Duodenal mucosa (tissue), 2 donors: ENCODE measurements at regions not wholly inside any gene's neighbourhood (a gene's known extent, or its start where the extent isn't known, plus 50 kb on each side); places are given as distances from the start of the nearest gene placed in this dataset.

Experiments used
- H3K27ac ChIP-seq: one replicate; pipeline ENCODE4 v1.7.0; 2013; ENCODE audit warnings: low read depth, low read length
- H3K27me3 ChIP-seq, 2 donors: one replicate each; pipeline ENCODE4 v1.7.0; 2013; ENCODE audit warnings: low read length in 2 of 2, control low read depth in 1 of 2; ENCODE audit not compliant: insufficient read depth in 2 of 2, control insufficient read depth in 1 of 2
- H3K36me3 ChIP-seq, 2 donors: one replicate each; pipeline ENCODE4 v1.7.0; 2013; ENCODE audit warnings: low read length in 2 of 2, control low read depth in 1 of 2; ENCODE audit not compliant: insufficient read depth in 2 of 2, control insufficient read depth in 1 of 2
- H3K4me1 ChIP-seq, 2 donors: one replicate each; pipeline ENCODE4 v1.7.0; 2013; ENCODE audit warnings: low read length in 2 of 2, control low read depth in 1 of 2; ENCODE audit not compliant: insufficient read depth in 2 of 2, control insufficient read depth in 1 of 2
- H3K4me3 ChIP-seq, 2 donors: one replicate each; pipeline ENCODE4 v1.7.0; 2013; ENCODE audit warnings: low read length in 2 of 2, low read depth in 1 of 2
- H3K9ac ChIP-seq, 2 donors: one replicate each; pipeline ENCODE4 v1.7.0; 2013; ENCODE audit warnings: low read length in 2 of 2, low read depth in 1 of 2
- H3K9me3 ChIP-seq, 2 donors: one replicate each; pipeline ENCODE4 v1.7.0; 2013; ENCODE audit warnings: low read length in 2 of 2, control low read depth in 1 of 2; ENCODE audit not compliant: control insufficient read depth in 1 of 2

DNA sequence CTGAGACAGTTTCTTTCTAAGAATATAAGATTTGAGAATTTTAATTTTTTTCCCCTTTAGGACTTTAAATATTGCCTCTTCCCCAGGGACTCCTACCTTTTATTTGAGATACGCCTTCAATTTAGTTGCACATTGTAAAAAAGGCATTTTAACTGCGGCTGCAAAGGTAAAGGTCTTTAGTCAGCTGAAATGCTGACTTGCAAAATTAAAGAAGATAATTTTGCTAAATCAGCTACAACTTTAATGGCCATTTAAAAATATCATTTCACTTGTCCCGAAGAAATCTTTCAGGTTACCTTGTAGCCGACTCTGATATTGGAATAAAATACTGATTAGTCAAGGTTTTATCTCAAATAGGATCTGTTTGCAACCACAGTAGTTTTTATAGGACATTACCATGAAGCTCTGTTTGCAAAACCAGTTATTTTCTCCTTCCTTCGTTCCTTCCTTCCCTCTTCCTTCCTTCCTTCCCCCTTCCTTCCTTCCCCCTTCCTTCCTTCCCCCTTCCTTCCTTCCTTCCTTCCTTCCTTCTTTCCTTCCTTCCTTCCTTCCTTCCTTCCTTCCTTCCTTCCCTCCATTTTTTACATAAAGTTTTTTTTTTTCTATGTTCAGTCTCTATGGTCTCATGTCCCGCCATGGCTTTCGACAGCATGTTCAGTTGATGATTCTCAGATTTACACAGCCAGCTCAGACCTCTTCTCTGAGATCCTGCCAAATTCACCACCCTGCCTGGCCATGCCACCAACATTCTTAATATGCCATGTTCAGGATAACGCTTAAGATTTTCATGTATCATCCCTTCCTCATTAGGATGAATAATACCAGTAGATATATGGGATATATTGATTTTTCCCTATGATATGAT lies 405.4 kb upstream of the PRKX start:
- Histone ChIP-seq H3K36me3 (no peaks in the 10 kb centered on the region), H3K9ac (no peak overlapping the region), H3K4me3 (no peak overlapping the region), H3K27ac (no peak overlapping the region), H3K4me1 (no peaks in the 10 kb centered on the region), H3K9me3 (no peaks in the 10 kb centered on the region), H3K27me3 (no peaks in the 10 kb centered on the region)

DNA sequence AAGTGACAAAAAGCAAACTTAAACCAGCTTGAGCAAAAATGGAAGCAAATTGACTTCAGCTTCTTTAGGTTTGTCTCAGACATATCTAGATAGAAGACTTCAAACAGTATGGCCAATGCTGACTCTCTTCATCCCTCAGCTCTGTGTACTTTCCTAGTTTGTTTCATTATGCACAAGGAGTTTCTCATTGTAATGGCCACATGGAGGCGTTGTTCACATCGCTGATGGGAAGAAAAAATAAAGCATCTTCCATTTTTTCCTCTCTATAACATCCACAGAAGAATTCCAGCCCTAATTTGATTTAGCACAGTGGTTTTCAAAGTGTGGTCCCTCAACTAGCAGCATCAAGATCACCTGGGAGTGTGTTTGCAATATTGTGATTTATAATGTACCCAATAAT lies 397.5 kb upstream of the PRKX start:
- H3K9me3 ChIP-seq, result no peaks in the 10 kb centered on the region
- H3K9ac ChIP-seq, result no peak overlapping the region
- no peak overlapping the region for H3K27ac ChIP-seq
- no peaks in the 10 kb centered on the region for H3K4me1 ChIP-seq
- no peaks in the 10 kb centered on the region for H3K27me3 ChIP-seq
- no peak overlapping the region for H3K4me3 ChIP-seq
- H3K36me3 ChIP-seq, result no peaks in the 10 kb centered on the region

DNA sequence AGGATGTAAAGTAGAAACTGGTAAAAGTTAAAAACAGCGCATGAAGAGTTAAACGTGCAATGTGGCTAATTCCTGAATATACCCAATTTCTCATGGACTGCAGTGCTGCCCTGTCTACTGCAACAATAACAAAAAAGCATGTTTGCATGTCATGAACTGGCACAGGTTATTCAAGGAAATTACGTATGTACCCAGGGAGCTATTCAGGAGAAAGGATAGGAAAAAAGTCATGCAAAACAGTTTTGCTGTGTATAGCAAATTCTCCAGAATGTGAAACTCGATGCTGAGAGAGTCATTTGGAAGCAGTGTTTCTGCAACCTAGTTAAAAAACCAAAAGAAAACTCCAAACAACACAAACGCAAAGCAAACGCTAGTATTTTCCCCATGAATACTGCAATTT lies 381.5 kb upstream of the PRKX start:
- no peaks in the 10 kb centered on the region for H3K9me3 ChIP-seq
- H3K27me3 ChIP-seq, result no peaks in the 10 kb centered on the region
- H3K4me3 ChIP-seq, result no peak overlapping the region
- no peak overlapping the region for H3K9ac ChIP-seq
- no peaks in the 10 kb centered on the region for H3K36me3 ChIP-seq
- H3K4me1 ChIP-seq, result no peaks in the 10 kb centered on the region
- H3K27ac ChIP-seq, result no peak overlapping the region

DNA sequence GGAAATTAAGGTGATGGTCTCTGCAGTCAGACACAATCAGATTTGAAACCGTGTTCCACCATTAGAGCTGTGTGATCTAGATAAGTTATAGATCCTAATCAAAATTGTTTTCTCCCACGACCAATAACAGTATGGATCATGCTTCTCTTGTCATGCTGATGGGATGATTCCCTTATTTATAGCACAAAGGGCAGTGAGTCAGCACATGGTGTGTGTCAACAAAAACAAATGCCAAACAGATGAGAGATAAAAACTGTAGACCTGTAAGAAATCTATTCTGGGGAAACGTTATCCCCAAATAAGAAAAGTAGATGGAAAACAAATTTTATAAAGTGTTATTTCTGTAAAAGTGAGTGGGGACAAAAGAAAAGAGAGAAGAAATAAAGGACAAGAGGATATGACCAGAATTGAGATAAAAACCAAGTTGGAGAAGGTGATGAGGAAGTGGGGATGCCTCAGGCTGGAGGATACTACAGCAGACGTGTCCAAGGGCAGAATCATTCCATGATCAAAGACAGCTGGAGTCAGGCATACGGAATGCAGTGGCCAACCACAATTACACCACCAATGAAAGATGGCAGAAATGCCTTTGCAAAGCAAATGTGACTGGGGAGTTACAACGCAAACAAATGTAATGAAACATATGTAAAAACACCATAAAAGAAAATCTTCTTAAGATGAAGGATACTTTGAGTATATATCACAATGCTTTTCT lies 377.8 kb upstream of the PRKX start:
- Histone ChIP-seq H3K27ac (no peak overlapping the region), H3K9me3 (no peaks in the 10 kb centered on the region), H3K4me3 (no peak overlapping the region), H3K36me3 (no peaks in the 10 kb centered on the region), H3K9ac (no peak overlapping the region), H3K27me3 (no peaks in the 10 kb centered on the region), H3K4me1 (no peaks in the 10 kb centered on the region)

DNA sequence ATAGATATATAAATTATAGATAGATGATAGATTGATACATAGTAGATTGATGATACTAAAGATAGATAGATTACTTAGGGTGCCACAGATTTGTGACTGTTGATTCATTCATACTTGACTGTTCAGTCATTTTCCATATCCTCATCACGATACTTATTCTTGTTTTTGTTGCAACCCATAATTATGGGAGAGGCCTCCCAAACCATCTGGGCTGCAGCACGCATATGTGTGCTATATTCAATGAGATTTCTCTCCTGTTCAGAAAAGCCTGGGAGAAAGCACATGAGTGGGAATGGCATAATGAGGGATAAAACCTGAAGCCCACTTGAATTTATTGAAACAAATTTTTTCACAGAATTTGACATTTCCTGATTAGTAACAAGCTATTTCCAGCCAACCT lies 346.4 kb upstream of the PRKX start:
- Histone ChIP-seq H3K27me3 (no peaks in the 10 kb centered on the region), H3K9ac (no peak overlapping the region), H3K36me3 (no peaks in the 10 kb centered on the region), H3K4me1 (no peaks in the 10 kb centered on the region), H3K9me3 (no peaks in the 10 kb centered on the region), H3K4me3 (no peak overlapping the region), H3K27ac (no peak overlapping the region)

DNA sequence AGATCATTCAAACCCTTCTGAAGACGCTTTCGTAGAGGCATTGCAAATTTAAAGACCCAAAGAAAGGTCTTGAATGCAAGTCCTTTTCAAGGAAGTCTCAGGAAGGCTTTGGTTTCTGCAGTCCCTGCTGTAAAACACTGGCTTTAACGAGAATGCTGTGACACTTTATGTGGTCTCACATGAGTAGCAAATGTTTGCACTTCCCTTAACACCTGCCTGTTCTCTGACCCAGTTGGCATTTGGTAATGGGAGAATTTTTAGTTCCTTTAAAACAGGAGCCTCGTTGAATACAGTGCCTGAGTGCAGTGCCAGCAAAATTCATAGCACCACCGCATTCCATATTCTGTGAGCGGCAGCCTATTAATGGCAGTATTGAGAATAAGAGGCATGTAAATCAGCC lies 330.5 kb upstream of the PRKX start:
- H3K9me3 ChIP-seq, result no peaks in the 10 kb centered on the region

DNA sequence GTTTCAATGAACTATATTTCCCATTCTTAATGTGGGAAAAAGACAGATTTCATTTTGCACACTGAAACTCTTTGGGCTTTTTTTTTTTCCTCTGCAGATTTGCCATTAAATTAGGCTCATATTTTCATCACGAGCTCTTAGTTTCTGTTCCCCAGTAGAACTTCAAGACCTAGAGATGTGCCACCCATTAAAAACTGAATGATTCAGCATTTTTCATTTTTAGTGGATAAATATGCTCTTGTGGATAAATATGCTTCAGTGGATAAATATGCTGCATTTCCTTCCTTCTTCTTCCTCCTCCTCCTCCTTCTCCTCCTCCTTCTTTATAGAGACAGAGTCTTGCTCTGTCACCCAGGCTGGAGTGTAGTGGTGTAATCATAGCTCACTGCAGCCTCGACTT lies 322.4 kb upstream of the PRKX start:
- Histone ChIP-seq H3K27ac (no peak overlapping the region), H3K9ac (no peak overlapping the region), H3K4me1 (no peaks in the 10 kb centered on the region), H3K36me3 (no peaks in the 10 kb centered on the region), H3K27me3 (no peaks in the 10 kb centered on the region), H3K9me3 (no peaks in the 10 kb centered on the region), H3K4me3 (no peak overlapping the region)

More for the DNA sequence above, 330.5 kb upstream of the PRKX start:
- H3K27me3 ChIP-seq, result no peaks in the 10 kb centered on the region
- no peak overlapping the region for H3K27ac ChIP-seq
- H3K4me3 ChIP-seq, result no peak overlapping the region
- no peaks in the 10 kb centered on the region for H3K36me3 ChIP-seq
- H3K9ac ChIP-seq, result no peak overlapping the region
- no peaks in the 10 kb centered on the region for H3K4me1 ChIP-seq

DNA sequence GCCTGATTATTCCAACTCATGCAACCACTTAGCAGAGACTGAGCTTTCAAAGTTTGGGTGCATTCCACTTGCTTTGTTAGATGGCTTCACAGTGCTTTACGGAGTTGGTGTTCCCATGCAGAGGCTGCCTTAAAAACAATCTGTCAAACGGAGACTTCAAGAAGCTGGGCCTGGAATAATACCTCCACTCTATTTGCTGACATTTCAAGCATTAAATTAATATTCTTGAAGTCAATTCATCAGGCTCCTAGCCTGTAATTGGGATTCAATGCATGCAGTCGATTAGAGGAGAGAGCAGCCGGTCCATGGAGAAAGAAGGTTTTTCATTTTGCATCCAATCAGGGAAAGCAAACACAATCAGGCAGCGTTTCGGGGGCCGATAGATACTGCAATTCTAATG lies 314.7 kb upstream of the PRKX start:
- no peak overlapping the region for H3K4me3 ChIP-seq
- H3K9me3 ChIP-seq, result no peaks in the 10 kb centered on the region
- H3K9ac ChIP-seq, result no peak overlapping the region
- H3K4me1 ChIP-seq, result no peaks in the 10 kb centered on the region
- no peaks in the 10 kb centered on the region for H3K36me3 ChIP-seq
- no peaks in the 10 kb centered on the region for H3K27me3 ChIP-seq
- no peak overlapping the region for H3K27ac ChIP-seq

DNA sequence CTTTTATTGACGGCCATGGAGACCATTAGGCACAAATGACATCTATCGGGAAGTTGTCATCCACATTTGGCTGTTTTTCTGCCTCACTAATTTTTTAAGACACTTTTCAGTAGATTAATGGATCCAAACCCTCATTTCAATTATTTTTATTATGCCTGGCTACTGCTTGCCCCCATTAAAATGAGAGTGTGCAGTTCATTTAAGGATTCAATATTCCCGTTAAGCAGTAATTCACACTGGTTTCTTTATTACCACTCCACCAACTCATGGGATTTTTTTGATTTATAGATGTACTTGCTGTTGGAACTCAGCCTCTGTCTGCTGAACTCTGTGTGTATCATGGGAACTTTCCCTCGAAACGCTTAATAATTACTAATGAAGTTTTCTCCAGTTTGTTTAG lies 291.8 kb upstream of the PRKX start:
- no peak overlapping the region for H3K27ac ChIP-seq
- H3K9me3 ChIP-seq, result no peaks in the 10 kb centered on the region
- no peaks in the 10 kb centered on the region for H3K4me1 ChIP-seq
- no peaks in the 10 kb centered on the region for H3K36me3 ChIP-seq
- no peak overlapping the region for H3K4me3 ChIP-seq
- no peak overlapping the region for H3K9ac ChIP-seq
- H3K27me3 ChIP-seq, result no peaks in the 10 kb centered on the region

DNA sequence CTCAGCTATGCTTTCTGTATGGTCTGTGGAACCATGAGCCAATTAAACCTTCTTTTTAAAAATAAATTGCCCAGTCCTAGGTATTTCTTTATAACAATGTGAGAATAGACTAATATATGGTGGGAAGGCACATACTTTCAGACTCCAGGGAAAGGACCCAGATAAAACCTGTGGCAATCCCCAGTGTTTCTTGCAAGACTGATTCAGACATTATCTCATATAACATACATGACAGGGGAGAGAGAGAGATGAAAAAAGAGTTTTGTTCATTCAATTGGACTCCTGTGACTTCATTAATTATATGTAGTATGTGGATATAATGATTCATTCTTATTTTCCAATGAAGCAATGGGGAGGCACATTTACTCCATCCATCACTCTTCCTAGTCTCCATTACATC lies 291.4 kb upstream of the PRKX start:
- Histone ChIP-seq H3K36me3 (no peaks in the 10 kb centered on the region), H3K9me3 (no peaks in the 10 kb centered on the region)

More for the DNA sequence above, 291.4 kb upstream of the PRKX start:
- H3K9ac ChIP-seq, result no peak overlapping the region
- no peak overlapping the region for H3K4me3 ChIP-seq
- H3K27me3 ChIP-seq, result no peaks in the 10 kb centered on the region
- no peaks in the 10 kb centered on the region for H3K4me1 ChIP-seq
- no peak overlapping the region for H3K27ac ChIP-seq
